WTC11 (cell line): ENCODE measurements at regions not wholly inside any gene's neighbourhood (a gene's known extent, or its start where the extent isn't known, plus 50 kb on each side); places are given as distances from the start of the nearest gene placed in this dataset.

Experiments used
- ESRRA ChIP-seq: sonication (generic); formaldehyde crosslinking; IDR thresholded peaks from 2 replicates; pipeline ENCODE4 v1.8.1; 2022; ENCODE audit warnings: mild to moderate bottlenecking, missing genetic modification reagents, borderline replicate concordance
- FOXP1 ChIP-seq: sonication (generic); formaldehyde crosslinking; IDR thresholded peaks from 2 replicates; pipeline ENCODE4 v1.8.0; 2022; ENCODE audit warnings: missing genetic modification reagents, mild to moderate bottlenecking, moderate library complexity, borderline replicate concordance
- NFE2L1 ChIP-seq: sonication (generic); formaldehyde crosslinking; IDR thresholded peaks from 2 replicates; pipeline ENCODE4 v1.8.1; 2023; ENCODE audit warnings: missing genetic modification reagents
- ZNF263 ChIP-seq: sonication (generic); formaldehyde crosslinking; IDR thresholded peaks from 2 replicates; pipeline ENCODE4 v1.8.1; 2022; ENCODE audit warnings: low read depth, mild to moderate bottlenecking, moderate library complexity, missing genetic modification reagents
- TF ChIP-seq, protein P1 (sequence below): fragments of 200-600 bp; IDR thresholded peaks from 2 replicates; pipeline ENCODE4 v1.8.0; 2022; ENCODE audit warnings: antibody characterized with exemption
- TF ChIP-seq, protein P2 (sequence below): sonication (generic); formaldehyde crosslinking; IDR thresholded peaks from 2 replicates; pipeline ENCODE4 v1.8.1; 2022; ENCODE audit warnings: low read depth, missing genetic modification reagents, borderline replicate concordance
- TF ChIP-seq, protein P3 (sequence below): sonication (generic); formaldehyde crosslinking; IDR thresholded peaks from 2 replicates; pipeline ENCODE4 v1.8.0; 2022; ENCODE audit warnings: mild to moderate bottlenecking, missing genetic modification reagents
- TF ChIP-seq, protein P4 (sequence below): sonication (generic); formaldehyde crosslinking; IDR thresholded peaks from 2 replicates; pipeline ENCODE4 v1.8.0; 2022; ENCODE audit warnings: mild to moderate bottlenecking, missing genetic modification reagents

DNA sequence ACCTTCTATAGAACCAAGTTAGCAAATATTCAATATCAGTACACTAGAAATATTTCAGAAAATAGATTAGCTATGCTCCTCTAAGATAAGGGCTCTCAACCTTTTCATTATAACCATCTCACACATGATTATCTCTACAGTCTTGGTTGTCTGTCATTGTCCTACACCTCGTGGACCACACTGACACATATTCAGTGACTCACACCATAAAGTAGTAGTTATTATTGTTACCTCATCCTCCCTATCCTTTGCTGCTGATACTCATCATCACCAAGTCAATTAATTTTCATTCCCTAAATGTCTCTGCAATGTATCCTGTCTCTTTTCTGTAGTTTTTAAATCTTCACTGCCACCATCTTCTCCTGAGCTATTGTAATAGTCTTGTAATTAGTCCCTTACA lies 1309.2 kb upstream of the C9orf72 start:
- TF ChIP-seq, protein P1, sequence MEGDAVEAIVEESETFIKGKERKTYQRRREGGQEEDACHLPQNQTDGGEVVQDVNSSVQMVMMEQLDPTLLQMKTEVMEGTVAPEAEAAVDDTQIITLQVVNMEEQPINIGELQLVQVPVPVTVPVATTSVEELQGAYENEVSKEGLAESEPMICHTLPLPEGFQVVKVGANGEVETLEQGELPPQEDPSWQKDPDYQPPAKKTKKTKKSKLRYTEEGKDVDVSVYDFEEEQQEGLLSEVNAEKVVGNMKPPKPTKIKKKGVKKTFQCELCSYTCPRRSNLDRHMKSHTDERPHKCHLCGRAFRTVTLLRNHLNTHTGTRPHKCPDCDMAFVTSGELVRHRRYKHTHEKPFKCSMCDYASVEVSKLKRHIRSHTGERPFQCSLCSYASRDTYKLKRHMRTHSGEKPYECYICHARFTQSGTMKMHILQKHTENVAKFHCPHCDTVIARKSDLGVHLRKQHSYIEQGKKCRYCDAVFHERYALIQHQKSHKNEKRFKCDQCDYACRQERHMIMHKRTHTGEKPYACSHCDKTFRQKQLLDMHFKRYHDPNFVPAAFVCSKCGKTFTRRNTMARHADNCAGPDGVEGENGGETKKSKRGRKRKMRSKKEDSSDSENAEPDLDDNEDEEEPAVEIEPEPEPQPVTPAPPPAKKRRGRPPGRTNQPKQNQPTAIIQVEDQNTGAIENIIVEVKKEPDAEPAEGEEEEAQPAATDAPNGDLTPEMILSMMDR: no peak
- no peak for TF ChIP-seq ESRRA (CRISPR knock-in tag)
- TF ChIP-seq ZNF263 (CRISPR knock-in tag): no peak
- TF ChIP-seq NFE2L1: no peak
- TF ChIP-seq, protein P2, sequence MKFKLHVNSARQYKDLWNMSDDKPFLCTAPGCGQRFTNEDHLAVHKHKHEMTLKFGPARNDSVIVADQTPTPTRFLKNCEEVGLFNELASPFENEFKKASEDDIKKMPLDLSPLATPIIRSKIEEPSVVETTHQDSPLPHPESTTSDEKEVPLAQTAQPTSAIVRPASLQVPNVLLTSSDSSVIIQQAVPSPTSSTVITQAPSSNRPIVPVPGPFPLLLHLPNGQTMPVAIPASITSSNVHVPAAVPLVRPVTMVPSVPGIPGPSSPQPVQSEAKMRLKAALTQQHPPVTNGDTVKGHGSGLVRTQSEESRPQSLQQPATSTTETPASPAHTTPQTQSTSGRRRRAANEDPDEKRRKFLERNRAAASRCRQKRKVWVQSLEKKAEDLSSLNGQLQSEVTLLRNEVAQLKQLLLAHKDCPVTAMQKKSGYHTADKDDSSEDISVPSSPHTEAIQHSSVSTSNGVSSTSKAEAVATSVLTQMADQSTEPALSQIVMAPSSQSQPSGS (CRISPR knock-in tag): no peak
- TF ChIP-seq, protein P3, sequence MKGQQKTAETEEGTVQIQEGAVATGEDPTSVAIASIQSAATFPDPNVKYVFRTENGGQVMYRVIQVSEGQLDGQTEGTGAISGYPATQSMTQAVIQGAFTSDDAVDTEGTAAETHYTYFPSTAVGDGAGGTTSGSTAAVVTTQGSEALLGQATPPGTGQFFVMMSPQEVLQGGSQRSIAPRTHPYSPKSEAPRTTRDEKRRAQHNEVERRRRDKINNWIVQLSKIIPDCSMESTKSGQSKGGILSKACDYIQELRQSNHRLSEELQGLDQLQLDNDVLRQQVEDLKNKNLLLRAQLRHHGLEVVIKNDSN: no peak
- TF ChIP-seq FOXP1 (CRISPR knock-in tag): no peak
- TF ChIP-seq, protein P4, sequence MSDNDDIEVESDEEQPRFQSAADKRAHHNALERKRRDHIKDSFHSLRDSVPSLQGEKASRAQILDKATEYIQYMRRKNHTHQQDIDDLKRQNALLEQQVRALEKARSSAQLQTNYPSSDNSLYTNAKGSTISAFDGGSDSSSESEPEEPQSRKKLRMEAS (CRISPR knock-in tag): no peak
